ENCODE measurements at regions not wholly inside any gene's neighbourhood (a gene's known extent, or its start where the extent isn't known, plus 50 kb on each side); places are given as distances from the start of the nearest gene placed in this dataset.
"Not testable (repeated sequence)": the region's sequence is repeated elsewhere in the genome, so short reads cannot be mapped to it uniquely, and the experiment has no call there.

DNA sequence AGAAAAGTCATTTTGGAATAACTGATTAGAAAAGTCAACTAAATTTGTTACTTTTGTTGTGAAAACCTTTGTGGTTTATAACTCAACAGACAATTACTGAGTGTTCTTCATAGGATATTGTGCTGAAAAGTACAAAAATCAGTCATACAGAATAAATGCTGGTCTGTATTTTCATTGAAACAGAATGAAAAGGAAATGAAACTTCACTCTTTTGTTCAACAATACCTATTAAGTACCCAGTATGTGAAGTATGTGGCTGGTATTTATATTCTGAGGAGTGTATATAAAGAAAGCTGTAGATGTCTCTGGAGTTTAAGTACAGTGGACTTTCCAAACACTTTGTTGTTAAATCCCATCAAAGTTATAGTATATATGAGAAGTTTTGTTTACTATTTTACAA is 828.4 kb upstream of the ATXN8OS start:
- H3K9me3 Mint-ChIP-seq: peaks cover under 1 to 23% (median 9%) of the 10 kb centered on the region in 9 donors

GRCh38 chr13:69274231-69274630 is 833.4 kb upstream of the ATXN8OS start:
- no peaks in the 10 kb centered on the region for H3K4me1 Mint-ChIP-seq
- no peak for ATAC-seq
- POLR2A ChIA-PET: no interaction called here
- no peak overlapping the region for H3K4me3 Mint-ChIP-seq
- H3K36me3 Mint-ChIP-seq: no peaks in the 10 kb centered on the region
- no peak for DNase-seq
- H3K27ac Mint-ChIP-seq: no peak overlapping the region
- H3K9me3 Mint-ChIP-seq: peaks cover 0 to 15% (median 10%) of the 10 kb centered on the region in 9 donors
- H3K27me3 Mint-ChIP-seq: no peaks in the 10 kb centered on the region

More for the DNA sequence above, 828.4 kb upstream of the ATXN8OS start:
- no peak for ATAC-seq
- H3K27me3 Mint-ChIP-seq: no peaks in the 10 kb centered on the region
- POLR2A ChIA-PET: no interaction called here
- H3K4me3 Mint-ChIP-seq: no peak overlapping the region
- no peaks in the 10 kb centered on the region for H3K4me1 Mint-ChIP-seq
- no peak overlapping the region for H3K27ac Mint-ChIP-seq
- DNase-seq: no peak
- H3K36me3 Mint-ChIP-seq: no peaks in the 10 kb centered on the region

- Mint-ChIP-seq H3K9me3 (peaks cover 2 to 34% (median 18%) of the 10 kb centered on the region in 9 donors), H3K27me3 (no peaks in the 10 kb centered on the region), H3K27ac (no peak overlapping the region), H3K4me3 (no peak overlapping the region), H3K36me3 (peaks cover 0 to 2% (median 0%) of the 10 kb centered on the region in 3 donors), H3K4me1 (no peaks in the 10 kb centered on the region)
- POLR2A ChIA-PET: no interaction called here
- DNase-seq: no peak
- no peak for ATAC-seq
Measured at GRCh38 chr13:69264362-69265334, 843.0 kb upstream of the ATXN8OS start.

GRCh38 chr13:69243366-69243765 is 864.3 kb upstream of the ATXN8OS start:
- ATAC-seq: no peak
- Mint-ChIP-seq H3K4me1 (no peaks in the 10 kb centered on the region), H3K36me3 (no peaks in the 10 kb centered on the region), H3K27ac (no peak overlapping the region), H3K9me3 (peaks cover 0 to 14% (median 5%) of the 10 kb centered on the region in 9 donors), H3K27me3 (no peaks in the 10 kb centered on the region), H3K4me3 (no peak overlapping the region)
- no peak for DNase-seq
- POLR2A ChIA-PET: no interaction called here

- Mint-ChIP-seq H3K9me3 (peaks cover 0 to 50% (median 13%) of the 10 kb centered on the region in 9 donors), H3K4me1 (no peaks in the 10 kb centered on the region), H3K36me3 (no peaks in the 10 kb centered on the region), H3K27ac (no peak overlapping the region), H3K4me3 (no peak overlapping the region), H3K27me3 (no peaks in the 10 kb centered on the region)
- no peak for DNase-seq
- ATAC-seq: no peak
- POLR2A ChIA-PET: no interaction called here
Measured at GRCh38 chr13:69234171-69234570, 873.5 kb upstream of the ATXN8OS start.

DNA sequence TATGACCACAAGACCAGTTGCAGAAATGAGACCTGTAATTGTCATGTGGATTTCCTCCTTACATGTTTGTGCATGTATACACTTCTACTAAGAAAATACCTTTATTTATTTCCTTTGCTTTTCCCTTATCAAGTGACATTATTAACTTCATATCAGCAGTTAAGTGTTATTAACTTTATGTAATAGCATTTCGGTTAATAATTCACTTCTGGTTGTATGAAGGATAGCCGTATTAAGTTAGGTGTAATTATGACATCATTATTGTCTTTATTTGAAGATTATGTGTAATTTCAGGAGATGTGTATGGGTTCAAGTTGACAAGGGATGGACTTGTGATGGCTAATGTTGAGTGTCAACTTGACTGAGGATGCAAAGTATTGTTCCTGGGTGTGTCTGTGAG is 881.2 kb upstream of the ATXN8OS start:
- no peaks in the 10 kb centered on the region for H3K36me3 Mint-ChIP-seq
- no peaks in the 10 kb centered on the region for H3K27me3 Mint-ChIP-seq
- ATAC-seq: no peak
- H3K4me1 Mint-ChIP-seq: no peaks in the 10 kb centered on the region
- no peak overlapping the region for H3K4me3 Mint-ChIP-seq
- H3K9me3 Mint-ChIP-seq: peaks cover 11 to 50% (median 18%) of the 10 kb centered on the region in 9 donors
- no peak overlapping the region for H3K27ac Mint-ChIP-seq
- POLR2A ChIA-PET: no interaction called here
- no peak for DNase-seq

DNA sequence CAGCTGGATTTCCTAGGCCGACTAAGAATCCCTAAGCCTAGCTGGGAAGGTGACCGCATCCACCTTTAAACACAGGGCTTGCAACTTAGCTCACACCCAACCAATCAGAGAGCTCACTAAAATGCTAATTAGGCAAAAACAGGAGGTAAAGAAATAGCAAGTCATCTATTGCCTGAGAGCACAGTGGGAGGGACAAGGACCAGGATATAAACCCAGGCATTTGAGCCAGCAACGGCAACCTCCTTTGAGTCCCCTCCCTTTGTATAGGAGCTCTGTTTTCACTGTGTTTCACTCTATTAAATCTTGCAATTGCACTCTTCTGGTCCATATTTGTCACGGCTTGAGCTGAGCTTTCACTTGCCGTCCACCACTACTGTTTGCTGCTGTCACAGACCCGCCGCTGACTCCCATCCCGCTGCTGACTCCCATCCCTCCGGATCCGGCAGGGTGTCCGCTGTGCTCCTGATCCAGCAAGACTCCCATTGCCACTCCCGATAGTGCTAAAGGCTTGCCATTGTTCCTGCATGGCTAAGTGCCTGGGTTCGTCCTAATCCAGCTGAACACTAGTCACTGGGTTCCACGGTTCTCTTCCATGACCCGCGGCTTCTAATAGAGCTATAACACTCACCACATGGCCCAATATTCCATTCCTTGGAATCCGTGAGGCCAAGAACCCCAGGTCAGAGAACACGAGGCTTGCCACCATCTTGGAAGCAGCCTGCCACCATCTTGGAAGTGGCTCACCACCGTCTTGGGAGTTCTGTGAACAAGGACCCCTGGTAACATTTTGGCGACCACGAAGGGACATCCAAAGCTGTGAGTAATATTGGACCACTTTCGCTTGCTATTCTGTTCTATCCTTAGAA is 885.8 kb upstream of the ATXN8OS start:
- POLR2A ChIA-PET, H3K4me3 Mint-ChIP-seq, DNase-seq, ATAC-seq, H3K27me3 Mint-ChIP-seq, H3K36me3 Mint-ChIP-seq, H3K4me1 Mint-ChIP-seq: not testable (repeated sequence)
- peaks cover 7 to 20% (median 12%) of the 10 kb centered on the region in 9 donors for H3K9me3 Mint-ChIP-seq
- H3K27ac Mint-ChIP-seq: peak overlapping the region in 1 of 10 donors; percentile 63

- H3K36me3 Mint-ChIP-seq: no peaks in the 10 kb centered on the region
- POLR2A ChIA-PET: no interaction called here
Measured at GRCh38 chr13:69213396-69213795, 894.2 kb upstream of the ATXN8OS start.

DNA sequence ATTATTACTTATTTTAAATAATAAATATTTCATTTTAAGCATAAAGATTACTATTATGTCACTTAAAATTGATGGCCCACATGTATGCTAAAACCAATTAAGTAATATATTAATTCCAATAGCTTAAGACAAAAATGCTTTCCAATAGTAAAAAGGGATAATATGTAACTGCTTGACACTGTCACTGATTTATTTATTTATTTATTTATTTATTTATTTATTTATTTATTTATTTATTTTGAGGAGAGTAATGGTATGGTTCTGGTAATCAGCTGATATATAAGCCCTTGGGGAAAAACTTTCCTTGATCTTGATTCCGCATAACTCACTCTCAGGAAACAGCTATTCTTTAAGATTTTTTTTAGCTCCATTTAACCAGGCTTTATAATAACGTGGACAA is 903.0 kb upstream of the ATXN8OS start:
- no peak overlapping the region for H3K4me3 Mint-ChIP-seq
- POLR2A ChIA-PET: no interaction called here
- H3K4me1 Mint-ChIP-seq: no peaks in the 10 kb centered on the region
- ATAC-seq (no peak), DNase-seq (no peak)
- peaks cover 0 to 19% (median 6%) of the 10 kb centered on the region in 9 donors for H3K9me3 Mint-ChIP-seq
- H3K27ac Mint-ChIP-seq: no peak overlapping the region
- H3K27me3 Mint-ChIP-seq: no peaks in the 10 kb centered on the region
- no peaks in the 10 kb centered on the region for H3K36me3 Mint-ChIP-seq

More at GRCh38 chr13:69213396-69213795, 894.2 kb upstream of the ATXN8OS start:
- no peak overlapping the region for H3K27ac Mint-ChIP-seq
- ATAC-seq (no peak), DNase-seq (no peak)
- H3K4me1 Mint-ChIP-seq: no peaks in the 10 kb centered on the region
- no peak overlapping the region for H3K4me3 Mint-ChIP-seq
- H3K27me3 Mint-ChIP-seq: no peaks in the 10 kb centered on the region
- peaks cover 0 to 29% (median 12%) of the 10 kb centered on the region in 9 donors for H3K9me3 Mint-ChIP-seq

DNA sequence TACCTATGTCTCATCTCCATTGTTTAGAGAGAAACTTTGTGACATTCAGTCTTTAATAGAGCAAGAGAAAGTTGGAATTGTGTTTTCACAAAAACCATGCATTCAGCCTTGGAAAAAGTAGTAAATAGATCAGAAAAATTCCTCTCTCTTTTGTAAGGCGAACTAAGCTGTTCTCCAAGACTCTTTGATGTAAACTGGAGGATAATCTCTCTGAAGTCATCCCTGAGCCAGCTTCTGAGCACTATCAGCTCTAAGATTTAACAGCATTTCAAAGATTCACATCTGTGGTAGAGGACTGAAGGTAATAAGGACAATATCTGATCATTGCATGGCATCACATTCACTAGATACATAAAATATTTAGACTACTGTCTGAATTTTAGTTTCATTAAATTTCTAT is 904.6 kb upstream of the ATXN8OS start:
- POLR2A ChIA-PET: no interaction called here
- ATAC-seq (no peak), DNase-seq (no peak)
- H3K4me1 Mint-ChIP-seq: no peaks in the 10 kb centered on the region
- no peaks in the 10 kb centered on the region for H3K36me3 Mint-ChIP-seq
- no peaks in the 10 kb centered on the region for H3K27me3 Mint-ChIP-seq
- peaks cover 0 to 19% (median 6%) of the 10 kb centered on the region in 9 donors for H3K9me3 Mint-ChIP-seq
- H3K27ac Mint-ChIP-seq: no peak overlapping the region
- no peak overlapping the region for H3K4me3 Mint-ChIP-seq

DNA sequence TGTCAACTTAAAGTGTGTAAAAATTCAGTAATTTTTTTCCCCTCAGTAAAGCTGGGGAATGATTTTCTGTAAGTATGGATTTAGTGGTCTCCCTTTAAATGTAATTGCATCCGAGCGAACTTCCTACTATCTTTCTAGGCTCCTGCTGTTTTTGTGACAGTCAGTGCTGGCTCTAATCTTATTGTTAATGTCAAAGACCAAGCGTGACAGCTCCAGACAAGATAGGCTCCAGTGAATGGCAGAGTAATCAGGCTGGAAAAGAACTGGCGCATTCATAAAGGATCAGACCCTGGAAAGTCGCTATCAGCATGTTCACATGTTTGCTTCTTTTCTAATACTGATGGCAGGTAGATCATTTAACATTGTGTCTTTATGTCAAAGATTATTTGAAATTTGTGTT is 908.0 kb upstream of the ATXN8OS start:
- Mint-ChIP-seq H3K4me3 (no peak overlapping the region), H3K9me3 (peaks cover 0 to 13% (median 4%) of the 10 kb centered on the region in 9 donors), H3K4me1 (no peaks in the 10 kb centered on the region), H3K36me3 (no peaks in the 10 kb centered on the region), H3K27ac (no peak overlapping the region), H3K27me3 (no peaks in the 10 kb centered on the region)
- DNase-seq (no peak), ATAC-seq (no peak)
- POLR2A ChIA-PET: no interaction called here

DNA sequence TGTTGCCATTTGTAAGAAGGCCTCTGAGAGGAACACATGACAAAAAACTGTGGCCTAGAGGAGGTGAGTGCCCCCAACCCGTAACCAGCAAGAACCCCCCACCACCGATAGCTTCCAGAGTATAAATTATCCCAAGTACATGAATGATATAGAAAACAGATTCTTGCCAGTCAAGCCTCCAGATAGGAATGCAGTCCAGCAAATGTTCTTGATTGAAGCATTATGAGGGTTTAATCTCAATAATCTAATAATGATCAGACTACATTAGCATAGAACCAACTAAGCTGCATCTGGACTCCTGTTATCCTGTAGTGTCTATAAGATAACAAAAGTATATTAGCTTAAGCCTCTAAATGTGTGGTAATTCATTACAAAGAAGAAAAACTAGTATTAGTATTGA is 908.9 kb upstream of the ATXN8OS start:
- Mint-ChIP-seq H3K27me3 (no peaks in the 10 kb centered on the region), H3K4me1 (no peaks in the 10 kb centered on the region), H3K27ac (no peak overlapping the region), H3K9me3 (peaks cover 0 to 20% (median 5%) of the 10 kb centered on the region in 9 donors), H3K36me3 (no peaks in the 10 kb centered on the region), H3K4me3 (no peak overlapping the region)
- POLR2A ChIA-PET: no interaction called here
- ATAC-seq (no peak), DNase-seq (no peak)

- H3K9me3 Mint-ChIP-seq: peaks cover 0 to 25% (median 8%) of the 10 kb centered on the region in 9 donors
- H3K27ac Mint-ChIP-seq: no peak overlapping the region
- POLR2A ChIA-PET: no interaction called here
- no peaks in the 10 kb centered on the region for H3K27me3 Mint-ChIP-seq
- no peaks in the 10 kb centered on the region for H3K36me3 Mint-ChIP-seq
- no peak for ATAC-seq
- no peak overlapping the region for H3K4me3 Mint-ChIP-seq
- H3K4me1 Mint-ChIP-seq: no peaks in the 10 kb centered on the region
- DNase-seq: no peak
Measured at GRCh38 chr13:69194130-69194529, 913.5 kb upstream of the ATXN8OS start.

Data from naive thymus-derived CD8-positive, alpha-beta T cell (primary cell).